Left lung (tissue), 4 donors: ENCODE measurements at regions not wholly inside any gene's neighbourhood (a gene's known extent, or its start where the extent isn't known, plus 50 kb on each side); places are given as distances from the start of the nearest gene placed in this dataset.

Source experiments
- ATAC-seq: fragments of 200-7000 bp; cut with Tn5 transposase; one replicate; pipeline ENCODE4 v1.9.1; 2020; ENCODE audit warnings: moderate library complexity
- DNase-seq, 4 donors: peaks; one replicate each; pipeline ENCODE4 v3.0.0-alpha.2; 2013 to 2020
- H3K27ac ChIP-seq, 2 donors: fragments of 200-600 bp; sonication (generic) in 1 of 2; one replicate each; pipeline versions ENCODE4 v1.5.0 to v1.8.0; 2020 to 2021
- H3K27me3 ChIP-seq, 2 donors: fragments of 200-600 bp; sonication (generic) in 1 of 2; one replicate each; pipeline versions ENCODE4 v1.5.0 to v1.8.0; 2020 to 2021
- H3K36me3 ChIP-seq, 2 donors: fragments of 200-600 bp; sonication (generic) in 1 of 2; one replicate each; pipeline versions ENCODE4 v1.5.0 to v1.8.0; 2020 to 2021
- H3K4me1 ChIP-seq, 2 donors: fragments of 200-600 bp; one replicate each; pipeline ENCODE4 v1.8.0; 2021
- H3K4me3 ChIP-seq, 2 donors: fragments of 200-600 bp; sonication (generic) in 1 of 2; one replicate each; pipeline versions ENCODE4 v1.5.0 to v1.8.0; 2020 to 2021; ENCODE audit warnings: mild to moderate bottlenecking in 1 of 2
- H3K9me3 ChIP-seq, 2 donors: fragments of 200-600 bp; sonication (generic) in 1 of 2; one replicate each; pipeline versions ENCODE4 v1.5.0 to v1.8.0; 2020 to 2021
- CTCF ChIP-seq, 2 donors: fragments of 200-600 bp; sonication (generic) in 1 of 2; IDR thresholded peaks; one replicate each; pipeline versions ENCODE4 v1.5.0 to v1.8.0; 2021; ENCODE audit warnings: antibody characterized with exemption in 2 of 2
- intact Hi-C, 2 donors: fragments of 100-400 bp; cut with DNase I; formaldehyde crosslinking; loops; one replicate each; pipeline versions ENCODE4 v1.11.2 to v1.14.2; 2022
- donor health status: DM: no; HTN: yes; CAD: no.
- donor health status: DM: no; HTN: no; CAD: no.

- no peak for TF ChIP-seq CTCF (IDR thresholded peaks at IDR 0.05)
- DNase-seq, result no peak
Measured at GRCh38 chr20:46800409-46800804, 91.0 kb downstream of the SLC2A10 start.

GRCh38 chr20:46801003-46801702 lies 91.7 kb downstream of the SLC2A10 start:
- intact Hi-C loops, result no loop called here
- peaks cover 0 to 39% of the 10 kb centered on the region in 2 donors for H3K27me3 ChIP-seq
- TF ChIP-seq CTCF (IDR thresholded peaks at IDR 0.05), result no peak
- no peak overlapping the region for H3K27ac ChIP-seq
- ATAC-seq, result no peak
- H3K9me3 ChIP-seq, result no peaks in the 10 kb centered on the region
- no peak for DNase-seq
- no peaks in the 10 kb centered on the region for H3K36me3 ChIP-seq
- no peak overlapping the region for H3K4me3 ChIP-seq
- H3K4me1 ChIP-seq, result no peaks in the 10 kb centered on the region

More at GRCh38 chr20:46800409-46800804, 91.0 kb downstream of the SLC2A10 start:
- Histone ChIP-seq H3K27ac (no peak overlapping the region), H3K9me3 (no peaks in the 10 kb centered on the region), H3K4me3 (no peak overlapping the region), H3K27me3 (peaks cover 0 to 46% of the 10 kb centered on the region in 2 donors), H3K36me3 (no peaks in the 10 kb centered on the region), H3K4me1 (no peaks in the 10 kb centered on the region)
- intact Hi-C loops, result no loop called here
- ATAC-seq, result no peak

- no peak overlapping the region for H3K27ac ChIP-seq
- no peaks in the 10 kb centered on the region for H3K36me3 ChIP-seq
- intact Hi-C loops, result no loop called here
- no peaks in the 10 kb centered on the region for H3K9me3 ChIP-seq
- TF ChIP-seq CTCF (IDR thresholded peaks at IDR 0.05), result no peak
- H3K4me1 ChIP-seq, result no peaks in the 10 kb centered on the region
- H3K4me3 ChIP-seq, result no peak overlapping the region
- DNase-seq (no peak), ATAC-seq (no peak)
- peaks cover 0 to 34% of the 10 kb centered on the region in 2 donors for H3K27me3 ChIP-seq
Measured at GRCh38 chr20:46802722-46803121, 91.9 kb upstream of the EYA2 start.

GRCh38 chr20:46803123-46804020 lies 91.3 kb upstream of the EYA2 start:
- intact Hi-C loops, result no loop called here
- peak; percentile 41 for ATAC-seq
- Histone ChIP-seq H3K27ac (no peak overlapping the region), H3K4me1 (no peaks in the 10 kb centered on the region), H3K36me3 (no peaks in the 10 kb centered on the region), H3K4me3 (no peak overlapping the region), H3K27me3 (peaks cover 0 to 34% of the 10 kb centered on the region in 2 donors), H3K9me3 (no peaks in the 10 kb centered on the region)
- TF ChIP-seq CTCF (IDR thresholded peaks at IDR 0.05), result no peak
- no peak for DNase-seq

GRCh38 chr20:46804126-46804525 lies 90.5 kb upstream of the EYA2 start:
- Histone ChIP-seq H3K4me3 (no peak overlapping the region), H3K4me1 (no peaks in the 10 kb centered on the region), H3K27ac (no peak overlapping the region), H3K36me3 (no peaks in the 10 kb centered on the region), H3K9me3 (no peaks in the 10 kb centered on the region), H3K27me3 (peaks cover 0 to 38% of the 10 kb centered on the region in 2 donors)
- intact Hi-C loops, result no loop called here
- ATAC-seq (no peak), DNase-seq (no peak)
- TF ChIP-seq CTCF (IDR thresholded peaks at IDR 0.05), result no peak
